Cardiac muscle cell (in vitro differentiated cells and primary cell): ENCODE measurements at regions not wholly inside any gene's neighbourhood (a gene's known extent, or its start where the extent isn't known, plus 50 kb on each side); places are given as distances from the start of the nearest gene placed in this dataset.

Source experiments
- DNase-seq, 2 donors: peaks; one replicate each; pipeline versions ENCODE4 v3.0.0 to v3.0.0-alpha.2; 2010 to 2017; ENCODE audit warnings: low read depth in 1 of 2, low spot score in 1 of 2
- H3K27ac ChIP-seq: fragments of 200-600 bp; sonication (generic); 2 replicates; pipeline ENCODE4 v1.5.1; 2016
- H3K27me3 ChIP-seq: fragments of 200-600 bp; sonication (generic); 2 replicates; pipeline ENCODE4 v1.6.0; 2016; ENCODE audit warnings: control low read depth
- H3K36me3 ChIP-seq: fragments of 200-600 bp; sonication (generic); 2 replicates; pipeline ENCODE4 v1.5.1; 2016; ENCODE audit warnings: control low read depth
- H3K4me1 ChIP-seq: fragments of 200-600 bp; sonication (generic); 2 replicates; pipeline ENCODE4 v1.8.1; 2017; ENCODE audit warnings: low read depth, mild to moderate bottlenecking, mixed run types
- H3K4me3 ChIP-seq: fragments of 200-600 bp; sonication (generic); 2 replicates; pipeline ENCODE4 v1.5.1; 2016; ENCODE audit warnings: mild to moderate bottlenecking
- H3K9me3 ChIP-seq: fragments of 200-600 bp; sonication (generic); 2 replicates; pipeline ENCODE4 v1.5.1; 2017; ENCODE audit warnings: low read depth, mild to moderate bottlenecking, control low read depth
- TF ChIP-seq, protein P1 (sequence below): IDR thresholded peaks from 2 replicates; pipeline ENCODE4 v1.5.1; 2012; ENCODE audit warnings: low read depth, mild to moderate bottlenecking, low read length

GRCh38 chr1:194717941-194718340 lies 1531.5 kb upstream of the B3GALT2 start:
- Histone ChIP-seq H3K4me1 (no peaks in the 10 kb centered on the region), H3K27ac (no peak overlapping the region), H3K9me3 (no peaks in the 10 kb centered on the region), H3K36me3 (no peaks in the 10 kb centered on the region), H3K27me3 (no peaks in the 10 kb centered on the region), H3K4me3 (no peak overlapping the region)
- TF ChIP-seq, protein P1, sequence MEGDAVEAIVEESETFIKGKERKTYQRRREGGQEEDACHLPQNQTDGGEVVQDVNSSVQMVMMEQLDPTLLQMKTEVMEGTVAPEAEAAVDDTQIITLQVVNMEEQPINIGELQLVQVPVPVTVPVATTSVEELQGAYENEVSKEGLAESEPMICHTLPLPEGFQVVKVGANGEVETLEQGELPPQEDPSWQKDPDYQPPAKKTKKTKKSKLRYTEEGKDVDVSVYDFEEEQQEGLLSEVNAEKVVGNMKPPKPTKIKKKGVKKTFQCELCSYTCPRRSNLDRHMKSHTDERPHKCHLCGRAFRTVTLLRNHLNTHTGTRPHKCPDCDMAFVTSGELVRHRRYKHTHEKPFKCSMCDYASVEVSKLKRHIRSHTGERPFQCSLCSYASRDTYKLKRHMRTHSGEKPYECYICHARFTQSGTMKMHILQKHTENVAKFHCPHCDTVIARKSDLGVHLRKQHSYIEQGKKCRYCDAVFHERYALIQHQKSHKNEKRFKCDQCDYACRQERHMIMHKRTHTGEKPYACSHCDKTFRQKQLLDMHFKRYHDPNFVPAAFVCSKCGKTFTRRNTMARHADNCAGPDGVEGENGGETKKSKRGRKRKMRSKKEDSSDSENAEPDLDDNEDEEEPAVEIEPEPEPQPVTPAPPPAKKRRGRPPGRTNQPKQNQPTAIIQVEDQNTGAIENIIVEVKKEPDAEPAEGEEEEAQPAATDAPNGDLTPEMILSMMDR = no peak
- no peak for DNase-seq

- no peaks in the 10 kb centered on the region for H3K36me3 ChIP-seq
- no peak overlapping the region for H3K4me3 ChIP-seq
- no peaks in the 10 kb centered on the region for H3K9me3 ChIP-seq
- H3K27ac ChIP-seq = no peak overlapping the region
- no peaks in the 10 kb centered on the region for H3K4me1 ChIP-seq
- no peak for DNase-seq
- H3K27me3 ChIP-seq = no peaks in the 10 kb centered on the region
- TF ChIP-seq, protein P1 = no peak
Observed at GRCh38 chr1:194717334-194717733, 1530.9 kb upstream of the B3GALT2 start.

DNA sequence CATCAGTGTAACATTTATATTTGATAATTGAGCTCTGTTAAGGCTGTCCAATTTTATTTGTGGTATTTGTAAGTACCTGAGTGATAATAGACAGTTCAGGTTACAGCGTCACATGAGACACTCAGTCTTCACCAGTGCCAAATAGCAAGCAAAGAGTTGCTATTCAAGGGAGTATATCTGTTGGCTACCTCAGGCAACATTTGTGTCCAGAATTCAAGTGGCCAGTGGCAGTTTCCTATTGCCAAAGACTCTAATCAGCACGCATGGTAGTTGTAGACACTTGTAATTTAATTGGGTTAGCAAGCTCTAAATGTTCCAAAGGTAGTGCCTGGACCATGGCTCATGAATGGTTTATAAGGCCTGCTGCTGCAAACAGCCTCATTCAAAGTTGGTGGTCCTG lies 1524.3 kb upstream of the B3GALT2 start:
- Histone ChIP-seq H3K36me3 (no peaks in the 10 kb centered on the region), H3K4me3 (no peak overlapping the region), H3K4me1 (no peaks in the 10 kb centered on the region), H3K27me3 (no peaks in the 10 kb centered on the region), H3K27ac (no peak overlapping the region), H3K9me3 (no peaks in the 10 kb centered on the region)
- no peak for DNase-seq
- TF ChIP-seq, protein P1 = no peak

DNA sequence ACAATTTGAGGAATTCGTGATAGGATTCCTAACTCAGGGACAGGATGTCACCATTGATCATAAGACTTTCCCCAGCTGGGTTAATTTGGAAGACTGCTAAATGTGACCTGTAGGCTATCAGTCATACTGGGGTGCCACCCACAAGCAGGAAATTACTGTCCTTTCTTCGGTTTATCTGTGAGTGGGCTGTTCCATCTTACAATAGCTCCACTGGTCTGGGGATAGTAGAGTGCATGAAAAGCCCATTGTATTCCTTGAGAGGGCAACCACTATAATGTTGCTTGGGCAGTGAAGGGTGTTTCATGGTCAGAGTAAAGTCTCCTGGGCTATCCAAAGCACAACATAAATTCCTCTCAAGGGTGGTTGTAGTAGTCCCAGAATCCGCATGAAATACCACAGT lies 1523.0 kb upstream of the B3GALT2 start:
- no peaks in the 10 kb centered on the region for H3K9me3 ChIP-seq
- no peaks in the 10 kb centered on the region for H3K36me3 ChIP-seq
- TF ChIP-seq, protein P1 = no peak
- H3K4me1 ChIP-seq = no peaks in the 10 kb centered on the region
- no peak for DNase-seq
- H3K27ac ChIP-seq = no peak overlapping the region
- no peak overlapping the region for H3K4me3 ChIP-seq
- no peaks in the 10 kb centered on the region for H3K27me3 ChIP-seq

GRCh38 chr1:194707074-194707473 lies 1520.7 kb upstream of the B3GALT2 start:
- TF ChIP-seq, protein P1 = no peak
- H3K4me3 ChIP-seq = no peak overlapping the region
- H3K36me3 ChIP-seq = no peaks in the 10 kb centered on the region
- DNase-seq = no peak
- H3K27ac ChIP-seq = no peak overlapping the region
- H3K27me3 ChIP-seq = no peaks in the 10 kb centered on the region
- no peaks in the 10 kb centered on the region for H3K4me1 ChIP-seq
- H3K9me3 ChIP-seq = no peaks in the 10 kb centered on the region
